ENCODE measurements at regions not wholly inside any gene's neighbourhood (a gene's known extent, or its start where the extent isn't known, plus 50 kb on each side); places are given as distances from the start of the nearest gene placed in this dataset.
"Not testable (repeated sequence)": the region's sequence is repeated elsewhere in the genome, so short reads cannot be mapped to it uniquely, and the experiment has no call there.

- DNase-seq, result not testable (repeated sequence)
Observed at GRCh38 chr9:66771504-66771903, 129.0 kb upstream of the ZNF658 start.

GRCh38 chr9:66774618-66775017 is 125.9 kb upstream of the ZNF658 start:
- not testable (repeated sequence) for DNase-seq

- DNase-seq, result not testable (repeated sequence)
Observed at GRCh38 chr9:66779944-66780661, 120.4 kb upstream of the ZNF658 start.

GRCh38 chr9:66781240-66781639 is 119.3 kb upstream of the ZNF658 start:
- DNase-seq, result not testable (repeated sequence)

- not testable (repeated sequence) for DNase-seq
Observed at GRCh38 chr9:66782010-66782409, 118.5 kb upstream of the ZNF658 start.

- peak; percentile 47 for DNase-seq
Observed at GRCh38 chr9:66785603-66786002, 114.9 kb upstream of the ZNF658 start.

GRCh38 chr9:66791092-66791750 is 109.3 kb upstream of the ZNF658 start:
- DNase-seq, result not testable (repeated sequence)

- DNase-seq, result not testable (repeated sequence)
Observed at GRCh38 chr9:66794769-66795168, 105.8 kb upstream of the ZNF658 start.

GRCh38 chr9:66795723-66796503 is 104.6 kb upstream of the ZNF658 start:
- not testable (repeated sequence) for DNase-seq

GRCh38 chr9:66797905-66798616 is 102.5 kb upstream of the ZNF658 start:
- not testable (repeated sequence) for DNase-seq

GRCh38 chr9:66803619-66804018 is 96.9 kb upstream of the ZNF658 start:
- DNase-seq, result not testable (repeated sequence)

GRCh38 chr9:66810247-66810646 is 90.3 kb upstream of the ZNF658 start:
- DNase-seq, result not testable (repeated sequence)

GRCh38 chr9:66812367-66812766 is 88.2 kb upstream of the ZNF658 start:
- not testable (repeated sequence) for DNase-seq

GRCh38 chr9:66812967-66813366 is 87.6 kb upstream of the ZNF658 start:
- not testable (repeated sequence) for DNase-seq

GRCh38 chr9:66814038-66814437 is 86.5 kb upstream of the ZNF658 start:
- not testable (repeated sequence) for DNase-seq

- DNase-seq, result not testable (repeated sequence)
Observed at GRCh38 chr9:66819510-66819909, 81.0 kb upstream of the ZNF658 start.

GRCh38 chr9:66820014-66820660 is 80.4 kb upstream of the ZNF658 start:
- DNase-seq, result not testable (repeated sequence)

GRCh38 chr9:66824169-66824568 is 76.4 kb upstream of the ZNF658 start:
- not testable (repeated sequence) for DNase-seq

- DNase-seq, result not testable (repeated sequence)
Observed at GRCh38 chr9:66829853-66830252, 70.7 kb upstream of the ZNF658 start.

GRCh38 chr9:66830777-66831497 is 69.6 kb upstream of the ZNF658 start:
- DNase-seq, result not testable (repeated sequence)

- not testable (repeated sequence) for DNase-seq
Observed at GRCh38 chr9:66832222-66832621, 68.3 kb upstream of the ZNF658 start.
